WTC11 (cell line): ENCODE measurements at regions not wholly inside any gene's neighbourhood (a gene's known extent, or its start where the extent isn't known, plus 50 kb on each side); places are given as distances from the start of the nearest gene placed in this dataset.

Experiments used
- ATAC-seq: fragments of 200-7000 bp; cut with Tn5 transposase; 2 replicates; pipeline ENCODE4 v1.10.0; 2021; ENCODE audit warnings: mild to moderate bottlenecking, moderate library complexity
- CTCF ChIA-PET: fragments of 300-600 bp; sonication (Branson Sonifier 250); formaldehyde crosslinking; loops from one replicate; lab custom pipeline; 2021; ENCODE audit warnings: antibody characterized with exemption; lab: Charles Lee
- POLR2A ChIA-PET: fragments of 350-600 bp; sonication (Branson Sonifier 250); formaldehyde crosslinking; loops from one replicate; lab custom pipeline; 2021; ENCODE audit warnings: antibody characterized with exemption; lab: Charles Lee
- DNase-seq: peaks from one replicate; pipeline ENCODE4 v3.0.0; 2021; ENCODE audit warnings: low spot score
- H3K27ac Mint-ChIP-seq: 2 replicates; pipeline ENCODE4 v1.8.0; 2021; ENCODE audit warnings: mixed read lengths
- H3K27me3 Mint-ChIP-seq: 2 replicates; pipeline ENCODE4 v1.8.0; 2021; ENCODE audit warnings: low read depth, mild to moderate bottlenecking, moderate library complexity, mixed read lengths
- H3K36me3 Mint-ChIP-seq: 2 replicates; pipeline ENCODE4 v1.8.0; 2021; ENCODE audit warnings: mixed read lengths
- H3K4me1 Mint-ChIP-seq: 2 replicates; pipeline ENCODE4 v1.8.0; 2022; ENCODE audit warnings: mixed read lengths
- H3K4me3 Mint-ChIP-seq: 2 replicates; pipeline ENCODE4 v1.8.0; 2021; ENCODE audit warnings: mild to moderate bottlenecking, moderate library complexity, mixed read lengths
- H3K9me3 Mint-ChIP-seq: 2 replicates; pipeline ENCODE4 v1.8.0; 2021; ENCODE audit warnings: mixed read lengths
- ATF1 ChIP-seq: sonication (generic); formaldehyde crosslinking; IDR thresholded peaks from 2 replicates; pipeline ENCODE4 v1.8.1; 2023; ENCODE audit warnings: mild to moderate bottlenecking, moderate library complexity, missing genetic modification reagents
- ATF6 ChIP-seq: sonication (generic); formaldehyde crosslinking; IDR thresholded peaks from 2 replicates; pipeline ENCODE4 v1.8.1; 2023; ENCODE audit warnings: mild to moderate bottlenecking, missing genetic modification reagents
- CBFB ChIP-seq: sonication (generic); formaldehyde crosslinking; IDR thresholded peaks from 2 replicates; pipeline ENCODE4 v1.8.1; 2022; ENCODE audit warnings: mild to moderate bottlenecking, low read depth, missing genetic modification reagents
- CDX4 ChIP-seq: fragments of 250-450 bp; sonication (Bioruptor Pico); IDR thresholded peaks from 2 replicates; pipeline ENCODE4 v1.9.0; 2021; ENCODE audit warnings: moderate library complexity, mild to moderate bottlenecking, inconsistent platforms, borderline replicate concordance
- CTCF ChIP-seq: fragments of 200-600 bp; IDR thresholded peaks from 2 replicates; pipeline ENCODE4 v1.8.0; 2022; ENCODE audit warnings: antibody characterized with exemption
- E2F1 ChIP-seq: sonication (generic); formaldehyde crosslinking; IDR thresholded peaks from 2 replicates; pipeline ENCODE4 v1.8.0; 2022; ENCODE audit warnings: mild to moderate bottlenecking, missing genetic modification reagents
- ESRRA ChIP-seq: sonication (generic); formaldehyde crosslinking; IDR thresholded peaks from 2 replicates; pipeline ENCODE4 v1.8.1; 2022; ENCODE audit warnings: mild to moderate bottlenecking, missing genetic modification reagents, borderline replicate concordance
- FOXJ3 ChIP-seq: sonication (generic); formaldehyde crosslinking; IDR thresholded peaks from 2 replicates; pipeline ENCODE4 v1.9.0; 2021; ENCODE audit warnings: missing genetic modification reagents, mild to moderate bottlenecking, borderline replicate concordance
- FOXP1 ChIP-seq: sonication (generic); formaldehyde crosslinking; IDR thresholded peaks from 2 replicates; pipeline ENCODE4 v1.8.0; 2022; ENCODE audit warnings: missing genetic modification reagents, mild to moderate bottlenecking, moderate library complexity, borderline replicate concordance
- GRHL2 ChIP-seq: fragments of 250-450 bp; sonication (Bioruptor Pico); IDR thresholded peaks from 2 replicates; pipeline ENCODE4 v1.8.0; 2022; ENCODE audit warnings: mild to moderate bottlenecking, moderate library complexity; ENCODE audit not compliant: insufficient replicate concordance, severe bottlenecking
- NFE2L1 ChIP-seq: sonication (generic); formaldehyde crosslinking; IDR thresholded peaks from 2 replicates; pipeline ENCODE4 v1.8.1; 2023; ENCODE audit warnings: missing genetic modification reagents
- OVOL2 ChIP-seq: fragments of 250-450 bp; sonication (Bioruptor Pico); IDR thresholded peaks from 2 replicates; pipeline ENCODE4 v1.9.0; 2021; ENCODE audit warnings: mild to moderate bottlenecking, borderline replicate concordance
- RORB ChIP-seq: fragments of 250-450 bp; sonication (Bioruptor Pico); IDR thresholded peaks from 2 replicates; pipeline ENCODE4 v1.9.0; 2021; ENCODE audit warnings: mild to moderate bottlenecking
- ZBTB21 ChIP-seq: sonication (generic); formaldehyde crosslinking; IDR thresholded peaks from 2 replicates; pipeline ENCODE4 v1.8.1; 2023; ENCODE audit warnings: mild to moderate bottlenecking, missing genetic modification reagents, borderline replicate concordance
- ZNF281 ChIP-seq: sonication (generic); formaldehyde crosslinking; IDR thresholded peaks from 2 replicates; pipeline ENCODE4 v1.8.0; 2023; ENCODE audit warnings: mild to moderate bottlenecking, missing genetic modification reagents
- ZNF396 ChIP-seq: fragments of 250-450 bp; sonication (Bioruptor Pico); IDR thresholded peaks from 2 replicates; pipeline ENCODE4 v1.8.0; 2021; ENCODE audit warnings: mild to moderate bottlenecking, moderate library complexity, borderline replicate concordance
- ZNF671 ChIP-seq: fragments of 250-450 bp; sonication (Bioruptor Pico); IDR thresholded peaks from 2 replicates; pipeline ENCODE4 v1.8.0; 2021; ENCODE audit warnings: mild to moderate bottlenecking

- TF ChIP-seq ESRRA (CRISPR knock-in tag) (no peak), ZNF396 (CRISPR knock-in tag) (no peak), ZNF281 (CRISPR knock-in tag) (no peak)
- TF ChIP-seq, all 79 proteins: peak for 0
Measured at GRCh38 chr18:56235071-56235470, 403.3 kb downstream of the TXNL1 start (continued).

- Mint-ChIP-seq H3K9me3 (peaks cover 21% of the 10 kb centered on the region), H3K4me1 (peaks cover 8% of the 10 kb centered on the region; the same call in 1 of the 2 replicates), H3K27ac (no peak overlapping the region), H3K36me3 (no peaks in the 10 kb centered on the region), H3K4me3 (no peak overlapping the region), H3K27me3 (no peaks in the 10 kb centered on the region; the same call in 1 of the 2 replicates)
- no peak for ATAC-seq
- ChIA-PET CTCF (no interaction called here), POLR2A (no interaction called here)
- TF ChIP-seq ZNF281 (CRISPR knock-in tag) (no peak), FOXJ3 (CRISPR knock-in tag) (no peak), ZBTB21 (CRISPR knock-in tag) (no peak)
- no peak for DNase-seq
Measured at GRCh38 chr18:56233595-56233994, 404.8 kb downstream of the TXNL1 start.

- Mint-ChIP-seq H3K9me3 (peaks cover 21% of the 10 kb centered on the region), H3K27ac (no peak overlapping the region), H3K27me3 (no peaks in the 10 kb centered on the region; the same call in 1 of the 2 replicates), H3K4me3 (no peak overlapping the region), H3K4me1 (no peaks in the 10 kb centered on the region), H3K36me3 (no peaks in the 10 kb centered on the region)
- ChIA-PET POLR2A (no interaction called here), CTCF (no interaction called here)
- TF ChIP-seq E2F1 (CRISPR knock-in tag): no peak
- DNase-seq (no peak), ATAC-seq (no peak)
Measured at GRCh38 chr18:56226025-56226424, 412.4 kb downstream of the TXNL1 start.

- H3K27me3 Mint-ChIP-seq: no peaks in the 10 kb centered on the region
- H3K4me3 Mint-ChIP-seq: no peak overlapping the region
- H3K4me1 Mint-ChIP-seq: no peaks in the 10 kb centered on the region
- DNase-seq: no peak
- no peak overlapping the region for H3K27ac Mint-ChIP-seq
- CTCF ChIA-PET: no interaction called here
- POLR2A ChIA-PET: no interaction called here
- no peak for ATAC-seq
- peaks cover 12% of the 10 kb centered on the region for H3K9me3 Mint-ChIP-seq
- H3K36me3 Mint-ChIP-seq: no peaks in the 10 kb centered on the region
- TF ChIP-seq OVOL2: no peak
- no peak for TF ChIP-seq CTCF
- no peak for TF ChIP-seq ATF1 (CRISPR knock-in tag)
- TF ChIP-seq GRHL2: no peak
- TF ChIP-seq ZNF671: no peak
- no peak for TF ChIP-seq RORB
- no peak for TF ChIP-seq FOXP1 (CRISPR knock-in tag)
- TF ChIP-seq NFE2L1 (CRISPR knock-in tag): no peak
- no peak for TF ChIP-seq CDX4
- no peak for TF ChIP-seq CBFB (CRISPR knock-in tag)
- TF ChIP-seq ATF6 (CRISPR knock-in tag): no peak
Measured at GRCh38 chr18:56224669-56225561, 413.5 kb downstream of the TXNL1 start.
